HG02759 (cell line): ENCODE measurements at regions not wholly inside any gene's neighbourhood (a gene's known extent, or its start where the extent isn't known, plus 50 kb on each side); places are given as distances from the start of the nearest gene placed in this dataset.

Experiments
- ATAC-seq: cut with Tn5 transposase; IDR thresholded peaks from one replicate; pipeline ENCODE4 v1.9.1; 2021; ENCODE audit warnings: mild to moderate bottlenecking, moderate library complexity; ENCODE audit not compliant: unreplicated experiment

GRCh38 chr4:1480720-1481119 lies 74.5 kb upstream of the NKX1-1 start:
- ATAC-seq, result no peak

- no peak for ATAC-seq
Measured at GRCh38 chr4:1479454-1479853, 73.2 kb upstream of the NKX1-1 start.

- ATAC-seq, result no peak
Measured at GRCh38 chr4:1478766-1479355, 72.6 kb upstream of the NKX1-1 start.

GRCh38 chr4:1477045-1477840 lies 71.0 kb upstream of the NKX1-1 start:
- no peak for ATAC-seq

GRCh38 chr4:1476140-1476513 lies 69.9 kb upstream of the NKX1-1 start:
- no peak for ATAC-seq

- ATAC-seq, result no peak
Measured at GRCh38 chr4:1475277-1476139, 69.3 kb upstream of the NKX1-1 start.

GRCh38 chr4:1474126-1475090 lies 68.2 kb upstream of the NKX1-1 start:
- no peak for ATAC-seq

- ATAC-seq, result no peak
Measured at GRCh38 chr4:1473718-1474117, 67.5 kb upstream of the NKX1-1 start.

- no peak for ATAC-seq
Measured at GRCh38 chr4:1472911-1473518, 66.8 kb upstream of the NKX1-1 start.

GRCh38 chr4:1472148-1472797 lies 66.0 kb upstream of the NKX1-1 start:
- no peak for ATAC-seq

- no peak for ATAC-seq
Measured at GRCh38 chr4:1471443-1472147, 65.4 kb upstream of the NKX1-1 start.

- no peak for ATAC-seq
Measured at GRCh38 chr4:1470816-1471442, 64.7 kb upstream of the NKX1-1 start.

- ATAC-seq, result no peak
Measured at GRCh38 chr4:1470393-1470670, 64.1 kb upstream of the NKX1-1 start.

- no peak for ATAC-seq
Measured at GRCh38 chr4:1469607-1470392, 63.6 kb upstream of the NKX1-1 start.

- ATAC-seq, result no peak
Measured at GRCh38 chr4:1469043-1469442, 62.8 kb upstream of the NKX1-1 start.

- no peak for ATAC-seq
Measured at GRCh38 chr4:1467581-1468458, 61.6 kb upstream of the NKX1-1 start.

GRCh38 chr4:1466863-1467165 lies 60.6 kb upstream of the NKX1-1 start:
- ATAC-seq, result no peak
